ENCODE measurements at regions not wholly inside any gene's neighbourhood (a gene's known extent, or its start where the extent isn't known, plus 50 kb on each side); places are given as distances from the start of the nearest gene placed in this dataset.
"Not testable (repeated sequence)": the region's sequence is repeated elsewhere in the genome, so short reads cannot be mapped to it uniquely, and the experiment has no call there.

GRCh38 chr6:4224067-4224978 is 88.9 kb upstream of the ECI2 start:
- DNase-seq = no peak

DNA sequence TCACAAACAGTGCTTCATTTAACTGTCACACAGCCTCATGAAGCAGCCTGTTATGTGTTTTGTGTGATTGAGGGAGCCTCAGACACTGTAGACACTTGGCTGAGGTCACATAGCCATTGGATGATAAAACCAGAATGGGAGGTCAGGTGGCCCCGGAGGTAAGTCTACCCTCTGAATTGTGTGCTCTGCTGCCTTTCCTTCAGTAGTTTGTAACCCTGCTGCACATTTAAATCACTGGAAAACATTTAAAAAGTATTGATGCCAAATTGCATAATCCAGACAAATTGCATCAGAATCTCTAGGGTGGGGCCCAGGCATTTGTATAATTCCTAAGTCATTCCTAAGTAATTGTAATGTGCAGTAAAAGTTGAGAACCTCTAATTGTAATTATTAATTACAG is 85.2 kb upstream of the ECI2 start:
- no peak for DNase-seq

DNA sequence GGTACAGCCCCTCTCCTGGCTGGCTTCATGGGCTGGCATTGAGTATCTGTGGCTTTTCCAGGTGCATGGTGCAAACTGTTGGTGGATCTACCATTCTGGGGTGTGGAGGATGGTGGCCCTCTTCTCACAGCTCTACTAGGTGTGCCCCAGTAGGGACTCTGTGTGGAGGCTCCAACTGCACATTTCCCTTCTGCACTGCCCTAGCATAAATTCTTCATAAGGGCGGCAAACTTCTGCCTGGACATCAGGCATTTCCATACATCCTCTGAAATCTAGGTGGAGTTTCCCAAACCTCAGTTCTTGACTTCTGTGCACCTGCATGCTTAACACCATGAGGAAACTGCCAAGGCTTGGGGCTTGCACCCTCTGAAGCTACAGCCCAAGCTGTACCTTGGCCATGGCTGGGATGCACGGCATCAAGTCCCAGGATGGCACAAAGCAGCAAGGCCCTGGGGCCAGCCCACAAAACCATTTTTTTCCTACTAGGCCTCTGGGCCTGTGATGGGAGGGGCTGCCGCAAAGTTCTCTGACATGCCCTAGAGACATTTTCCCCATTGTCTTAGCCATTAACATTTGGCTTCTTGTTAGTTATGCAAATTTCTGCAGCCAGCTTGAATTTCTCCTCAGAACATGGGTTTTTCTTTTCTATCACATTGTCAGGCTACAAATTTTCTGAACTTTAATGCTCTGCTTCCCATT is 83.4 kb upstream of the ECI2 start:
- DNase-seq = not testable (repeated sequence)

DNA sequence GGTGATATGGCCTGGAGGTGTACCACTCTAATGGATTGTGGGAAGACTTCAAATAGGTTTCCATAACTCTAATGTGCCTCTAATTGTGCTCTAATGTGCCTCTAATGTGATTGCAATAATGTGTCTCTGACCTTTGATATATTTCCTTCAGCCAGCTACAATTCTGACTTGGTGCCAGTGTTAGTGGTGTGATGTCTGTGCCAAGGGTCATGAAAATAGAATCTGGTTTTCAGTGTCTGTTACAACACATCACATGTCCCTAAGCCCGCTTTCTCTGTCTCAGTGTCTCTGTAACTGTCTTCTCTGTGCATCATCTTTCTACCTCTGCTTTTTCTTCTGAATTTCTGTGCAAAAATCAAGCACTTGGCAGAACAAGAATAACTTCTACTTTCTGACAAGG is 77.2 kb upstream of the ECI2 start:
- no peak for DNase-seq

DNA sequence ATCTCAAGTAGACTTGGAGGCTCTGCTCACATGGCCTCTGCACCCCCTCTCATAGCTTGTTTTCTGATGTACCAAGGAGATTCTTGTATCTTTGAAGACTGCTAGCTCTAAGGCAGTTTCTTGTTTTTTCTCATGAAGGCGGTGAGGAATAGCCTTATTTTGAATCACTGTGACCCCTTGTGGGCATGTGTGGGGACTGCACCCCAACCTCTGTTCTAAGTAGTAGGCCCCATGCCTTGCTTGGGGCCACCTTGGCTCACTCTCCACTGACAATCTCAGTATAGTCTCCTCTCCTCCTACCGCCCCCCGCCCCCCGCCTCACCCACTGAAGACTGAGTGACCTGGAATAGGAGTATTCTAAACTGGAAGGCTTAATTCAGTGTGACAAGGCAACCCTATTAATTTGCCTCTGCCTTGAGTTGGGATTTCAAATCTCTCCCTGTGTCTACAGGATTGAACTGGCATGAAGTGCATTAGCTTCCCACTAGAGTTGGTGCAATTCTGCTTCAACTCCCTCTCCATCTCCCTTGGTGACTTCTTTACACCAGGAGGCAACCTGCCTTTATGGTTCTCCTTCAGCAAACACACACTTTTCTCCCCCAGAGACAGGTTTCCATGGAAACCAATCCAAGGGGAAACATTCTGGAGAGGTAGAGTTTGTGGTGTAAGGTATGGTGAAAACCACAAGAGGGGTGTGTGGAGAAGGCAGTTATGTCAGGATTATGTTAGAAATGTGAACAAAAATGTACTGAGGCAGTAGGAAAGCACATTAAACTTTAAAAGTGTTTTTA is 75.4 kb upstream of the ECI2 start:
- DNase-seq = peak; percentile 83

DNA sequence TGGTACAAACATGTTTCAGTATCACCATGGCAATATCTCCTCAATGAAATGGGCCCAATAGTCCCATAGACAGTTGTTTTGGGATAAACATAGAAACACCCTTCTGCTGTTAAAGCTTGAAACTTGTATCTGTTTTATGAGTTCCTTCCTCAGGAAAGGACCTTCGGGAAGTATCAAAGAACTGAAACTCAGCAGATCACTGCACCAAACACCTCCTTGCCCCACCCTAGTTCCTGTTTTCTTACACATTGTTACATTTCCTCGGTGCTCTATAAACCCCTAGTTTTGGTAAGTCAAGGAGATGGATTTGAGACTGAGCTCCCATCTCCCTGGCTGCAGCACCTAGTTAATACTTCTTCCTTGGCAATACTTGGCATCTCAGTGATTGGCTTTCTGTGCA is 73.8 kb upstream of the ECI2 start:
- DNase-seq = no peak

GRCh38 chr6:4208158-4208557 is 72.8 kb upstream of the ECI2 start:
- DNase-seq = no peak

- not testable (repeated sequence) for DNase-seq
These were observed 68.5 kb upstream of the ECI2 start for GRCh38 chr6:4203642-4204417.

- no peak for DNase-seq
These were observed 57.3 kb upstream of the ECI2 start for GRCh38 chr6:4192627-4193026.

DNA sequence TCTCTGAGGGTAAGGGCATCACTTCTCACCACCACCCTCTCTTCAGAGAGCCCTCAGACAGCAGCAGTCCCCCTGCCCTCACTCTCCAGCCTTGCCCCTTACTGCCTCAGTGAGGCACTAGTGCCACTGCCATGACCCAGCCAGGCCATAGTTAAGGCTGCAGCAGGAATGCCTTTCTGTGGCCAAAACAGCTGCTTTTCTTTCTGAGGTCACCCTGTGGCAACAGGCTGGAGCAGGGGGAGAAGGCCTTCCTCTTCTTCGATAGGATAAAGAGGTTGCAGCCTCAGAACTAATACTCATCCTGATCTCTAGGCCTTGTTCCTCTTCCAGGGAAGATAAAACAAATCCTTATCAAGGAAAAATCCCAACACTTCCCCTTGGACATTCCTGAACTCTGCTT is 56.8 kb upstream of the ECI2 start:
- no peak for DNase-seq

- DNase-seq = no peak
These were observed 55.9 kb upstream of the ECI2 start for GRCh38 chr6:4191271-4191721.

DNA sequence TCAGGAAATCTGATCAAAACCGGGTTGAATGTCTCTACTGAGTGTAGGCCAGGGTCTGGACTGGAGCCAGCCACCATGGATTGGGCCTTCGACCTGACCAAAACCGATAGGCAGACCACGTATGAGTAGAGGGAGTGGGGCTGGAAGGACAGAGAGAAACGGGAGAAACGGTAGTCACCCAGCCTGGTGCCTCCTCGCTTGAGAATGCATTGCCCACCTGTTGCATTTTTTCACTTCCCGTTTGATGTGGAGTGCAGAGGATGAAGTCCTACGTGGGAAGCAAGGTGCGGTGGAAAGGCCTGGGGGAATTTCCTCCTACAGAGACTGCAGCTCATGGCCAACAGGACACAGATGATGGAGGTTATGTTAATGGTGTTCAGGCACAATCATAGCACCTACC is 53.9 kb upstream of the ECI2 start:
- no peak for DNase-seq

DNA sequence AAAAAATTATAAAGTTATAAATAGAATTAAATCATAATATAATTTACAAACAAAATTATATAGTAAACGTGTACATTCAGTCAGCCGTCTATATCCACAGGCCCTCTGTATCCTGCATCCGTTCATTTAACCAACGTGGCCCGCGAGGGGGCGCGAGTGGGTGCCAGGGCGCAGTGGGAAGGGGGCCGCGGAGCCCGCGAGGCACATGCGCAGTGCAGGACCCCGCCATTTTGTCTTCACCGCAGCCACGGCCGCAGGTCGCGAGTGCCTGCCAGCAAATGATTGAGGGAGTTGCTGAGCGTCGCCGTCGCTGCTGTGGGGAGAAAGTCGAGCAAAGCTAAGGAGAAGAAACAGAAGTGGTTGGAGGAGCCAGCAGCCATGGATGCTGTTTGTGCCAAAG is 53.4 kb upstream of the ECI2 start:
- DNase-seq = no peak

DNA sequence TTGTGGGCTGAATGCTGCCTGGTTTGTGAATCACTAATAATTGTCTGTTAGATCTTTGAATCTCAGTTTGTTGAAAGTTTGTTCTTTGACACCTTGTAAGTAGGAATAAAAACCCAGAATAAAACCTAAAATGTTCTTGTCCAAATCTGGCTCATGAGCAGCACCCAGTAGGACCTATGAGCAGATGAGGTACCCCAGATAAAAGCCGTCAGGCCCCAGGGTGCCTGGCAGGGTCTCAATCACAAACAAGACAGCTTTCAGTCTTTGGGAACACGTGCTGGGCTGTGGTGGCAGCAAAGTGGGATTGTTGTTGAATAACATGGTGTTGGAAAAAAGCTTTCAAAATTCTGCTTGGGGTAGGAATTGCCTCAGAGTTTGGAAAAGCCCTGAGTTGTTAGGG is 52.1 kb upstream of the ECI2 start:
- DNase-seq = no peak

DNA sequence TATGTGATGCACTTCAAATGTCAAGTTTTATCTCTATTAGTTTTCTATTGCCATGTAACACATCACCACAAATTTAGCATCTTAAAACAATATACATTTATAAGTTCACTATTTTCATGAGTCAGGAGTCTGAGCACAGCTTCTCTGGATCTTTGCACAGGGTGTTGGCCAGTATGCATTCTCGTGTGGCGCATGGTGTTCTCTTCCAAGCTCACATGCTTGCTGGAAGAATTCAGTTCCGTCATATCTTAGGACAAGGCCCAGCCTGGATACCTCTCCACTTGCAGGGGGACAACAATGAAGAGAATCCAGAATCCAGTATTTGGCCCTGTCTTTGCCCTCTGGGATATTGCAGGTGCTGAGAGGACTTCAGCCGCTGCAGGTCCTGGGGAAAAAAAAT is 51.0 kb upstream of the ECI2 start:
- DNase-seq = no peak

GRCh38 chr6:4185846-4186245 is 50.5 kb upstream of the ECI2 start:
- DNase-seq = no peak

DNA sequence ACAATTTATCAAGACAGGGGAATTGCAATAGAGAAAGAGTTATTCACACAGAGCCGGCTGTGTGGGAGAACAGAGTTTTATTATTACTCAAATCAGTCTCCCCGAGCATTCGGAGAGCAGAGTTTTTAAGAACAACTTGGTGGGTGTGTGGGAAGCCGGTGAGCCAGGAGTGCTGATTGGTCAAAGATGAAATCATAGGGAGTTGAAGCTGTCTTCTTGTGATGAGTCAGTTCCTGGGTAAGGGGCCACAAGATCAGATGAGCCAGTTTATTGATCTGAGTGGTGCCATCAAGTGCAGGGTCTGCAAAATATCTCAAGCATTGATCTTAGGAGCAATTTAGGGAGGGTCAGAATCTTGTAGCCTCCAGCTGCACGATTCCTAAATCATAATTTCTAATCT is 50.0 kb upstream of the ECI2 start:
- DNase-seq = no peak

All from activated effector memory CD4-positive, alpha-beta T cell treated with anti-CD3 and anti-CD28 coated beads, Interleukin-2, amount 50 U/mL, for 16 hours (primary cell).